KMS-11 (cell line): ENCODE measurements at regions not wholly inside any gene's neighbourhood (a gene's known extent, or its start where the extent isn't known, plus 50 kb on each side); places are given as distances from the start of the nearest gene placed in this dataset.

ENCODE experiments used
- H2AFZ ChIP-seq: fragments of 200-600 bp; sonication (generic); 2 replicates; pipeline ENCODE4 v1.6.1; 2016; ENCODE audit warnings: antibody characterized with exemption, mixed run types, low read depth
- H3K27ac ChIP-seq: fragments of 200-600 bp; sonication (generic); 2 replicates; pipeline ENCODE4 v1.6.1; 2016; ENCODE audit warnings: mild to moderate bottlenecking, mixed run types
- H3K27me3 ChIP-seq: fragments of 200-600 bp; sonication (generic); 2 replicates; pipeline ENCODE4 v1.6.1; 2017; ENCODE audit warnings: mild to moderate bottlenecking, low read depth, mixed run types, moderate library complexity; ENCODE audit not compliant: insufficient read depth
- H3K36me3 ChIP-seq: fragments of 200-600 bp; sonication (generic); 2 replicates; pipeline ENCODE4 v1.6.1; 2017; ENCODE audit warnings: mild to moderate bottlenecking, mixed run types; ENCODE audit not compliant: insufficient read depth
- H3K4me1 ChIP-seq: fragments of 200-600 bp; sonication (generic); 2 replicates; pipeline ENCODE4 v1.6.1; 2016; ENCODE audit warnings: mild to moderate bottlenecking, low read depth, mixed run types; ENCODE audit not compliant: poor library complexity, severe bottlenecking
- H3K4me2 ChIP-seq: fragments of 200-600 bp; sonication (generic); 2 replicates; pipeline ENCODE4 v1.7.0; 2016; ENCODE audit warnings: mild to moderate bottlenecking, mixed run types
- H3K4me3 ChIP-seq: fragments of 200-600 bp; sonication (generic); IDR thresholded peaks from 2 replicates; pipeline ENCODE4 v1.6.1; 2017; ENCODE audit warnings: low read depth, low read length, mixed read lengths; ENCODE audit not compliant: insufficient read depth
- H3K79me2 ChIP-seq: fragments of 200-600 bp; sonication (generic); 2 replicates; pipeline ENCODE4 v1.6.1; 2016; ENCODE audit warnings: low read depth, mixed run types; ENCODE audit not compliant: insufficient read depth
- H3K9ac ChIP-seq: fragments of 200-600 bp; sonication (generic); 2 replicates; pipeline ENCODE4 v1.6.1; 2016; ENCODE audit warnings: mild to moderate bottlenecking, mixed run types
- H4K20me1 ChIP-seq: fragments of 200-600 bp; sonication (generic); 2 replicates; pipeline ENCODE4 v1.6.1; 2016; ENCODE audit warnings: mild to moderate bottlenecking, mixed run types; ENCODE audit not compliant: insufficient read depth
- TF ChIP-seq, protein P1 (sequence below): fragments of 200-600 bp; sonication (generic); conservative IDR thresholded peaks from 2 replicates; pipeline ENCODE4 v1.6.1; 2017; ENCODE audit warnings: low read depth, mild to moderate bottlenecking, antibody characterized with exemption, low read length, moderate library complexity, mixed read lengths

DNA sequence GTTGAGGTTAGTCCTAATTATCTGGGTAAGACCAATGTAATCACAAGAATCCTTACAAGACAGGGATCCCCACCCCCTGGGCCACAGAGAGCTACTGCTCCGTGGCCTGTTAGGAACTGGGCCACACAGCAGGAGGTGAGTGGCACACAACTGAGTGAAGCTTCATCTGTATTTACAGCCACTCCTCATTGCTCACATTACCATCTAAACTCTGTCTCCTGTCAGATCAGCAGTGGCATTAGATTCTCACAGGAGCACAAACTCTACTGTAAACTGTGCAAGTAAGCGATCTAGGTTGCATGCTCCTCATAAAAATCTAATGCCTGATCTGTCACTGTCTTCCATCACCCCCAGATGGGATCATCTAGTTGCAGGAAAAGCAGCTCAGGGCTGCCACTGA, 58.5 kb upstream of the CRBN start:
- H3K36me3 ChIP-seq: no peaks in the 10 kb centered on the region
- H2AFZ ChIP-seq: no peak overlapping the region
- no peak overlapping the region for H3K27ac ChIP-seq
- H3K4me3 ChIP-seq: no peak overlapping the region
- no peak overlapping the region for H3K4me2 ChIP-seq
- H3K79me2 ChIP-seq: no peaks in the 10 kb centered on the region
- H3K4me1 ChIP-seq: no peaks in the 10 kb centered on the region
- TF ChIP-seq, protein P1, sequence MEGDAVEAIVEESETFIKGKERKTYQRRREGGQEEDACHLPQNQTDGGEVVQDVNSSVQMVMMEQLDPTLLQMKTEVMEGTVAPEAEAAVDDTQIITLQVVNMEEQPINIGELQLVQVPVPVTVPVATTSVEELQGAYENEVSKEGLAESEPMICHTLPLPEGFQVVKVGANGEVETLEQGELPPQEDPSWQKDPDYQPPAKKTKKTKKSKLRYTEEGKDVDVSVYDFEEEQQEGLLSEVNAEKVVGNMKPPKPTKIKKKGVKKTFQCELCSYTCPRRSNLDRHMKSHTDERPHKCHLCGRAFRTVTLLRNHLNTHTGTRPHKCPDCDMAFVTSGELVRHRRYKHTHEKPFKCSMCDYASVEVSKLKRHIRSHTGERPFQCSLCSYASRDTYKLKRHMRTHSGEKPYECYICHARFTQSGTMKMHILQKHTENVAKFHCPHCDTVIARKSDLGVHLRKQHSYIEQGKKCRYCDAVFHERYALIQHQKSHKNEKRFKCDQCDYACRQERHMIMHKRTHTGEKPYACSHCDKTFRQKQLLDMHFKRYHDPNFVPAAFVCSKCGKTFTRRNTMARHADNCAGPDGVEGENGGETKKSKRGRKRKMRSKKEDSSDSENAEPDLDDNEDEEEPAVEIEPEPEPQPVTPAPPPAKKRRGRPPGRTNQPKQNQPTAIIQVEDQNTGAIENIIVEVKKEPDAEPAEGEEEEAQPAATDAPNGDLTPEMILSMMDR: no peak
- no peaks in the 10 kb centered on the region for H4K20me1 ChIP-seq
- no peak overlapping the region for H3K9ac ChIP-seq
- no peaks in the 10 kb centered on the region for H3K27me3 ChIP-seq

DNA sequence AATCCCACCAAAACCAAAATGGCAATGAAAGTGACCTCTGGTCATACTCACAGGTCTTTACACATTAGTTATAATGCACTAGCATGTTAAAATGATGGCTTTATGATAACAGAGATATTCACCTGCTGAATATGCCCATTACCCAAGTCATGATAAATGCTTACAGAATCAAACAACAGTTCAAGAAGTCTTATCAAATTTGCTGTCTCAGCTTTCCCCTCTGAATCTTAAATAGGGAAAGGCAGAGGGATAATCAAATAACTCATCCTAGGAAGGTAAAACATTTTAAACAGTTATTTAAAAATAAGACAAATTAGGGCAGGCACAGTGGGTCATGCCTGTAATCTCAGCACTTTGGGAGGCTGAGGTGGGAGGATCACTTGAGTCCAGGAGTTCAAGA, 52.8 kb upstream of the CRBN start:
- H3K4me2 ChIP-seq: no peak overlapping the region
- H2AFZ ChIP-seq: no peak overlapping the region
- TF ChIP-seq, protein P1: no peak
- H3K27ac ChIP-seq: no peak overlapping the region
- no peaks in the 10 kb centered on the region for H3K4me1 ChIP-seq
- no peak overlapping the region for H3K4me3 ChIP-seq
- H4K20me1 ChIP-seq: no peaks in the 10 kb centered on the region
- H3K36me3 ChIP-seq: no peaks in the 10 kb centered on the region
- no peaks in the 10 kb centered on the region for H3K79me2 ChIP-seq
- H3K9ac ChIP-seq: no peak overlapping the region
- H3K27me3 ChIP-seq: no peaks in the 10 kb centered on the region
